ENCODE measurements at regions not wholly inside any gene's neighbourhood (a gene's known extent, or its start where the extent isn't known, plus 50 kb on each side); places are given as distances from the start of the nearest gene placed in this dataset.
A peak's percentile ranks its signal among the peaks of the same experiment; 100 is the strongest.

DNA sequence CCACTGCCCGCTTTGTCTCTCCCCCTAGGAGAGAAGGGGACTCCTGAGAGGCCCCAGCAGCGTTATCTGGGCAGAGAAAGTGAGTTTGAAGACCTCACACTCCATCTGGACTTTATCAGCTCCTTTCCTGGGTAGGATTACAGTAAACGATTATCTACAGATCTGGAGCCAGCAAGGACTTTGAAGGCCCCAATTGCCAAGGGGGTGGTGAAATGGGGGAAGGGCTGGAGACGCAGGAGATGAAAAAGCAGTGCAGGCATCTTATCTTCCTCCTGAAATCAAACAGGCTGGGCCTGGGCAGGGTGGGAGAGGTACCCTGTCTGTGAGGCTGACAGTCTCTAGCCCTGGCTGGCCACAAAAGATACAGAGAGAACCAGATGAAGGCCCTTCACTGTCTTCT lies 105.8 kb upstream of the MSX2 start:
- TF ChIP-seq CEBPB (IDR thresholded peaks at IDR 0.05; ENCODE audit: low read depth) (no peak), TCF7L2 (IDR thresholded peaks at IDR 0.05; ENCODE audit: borderline replicate concordance, extremely low read depth, insufficient read depth, insufficient read length) (peak; percentile 59)
- TF ChIP-seq, protein P1, sequence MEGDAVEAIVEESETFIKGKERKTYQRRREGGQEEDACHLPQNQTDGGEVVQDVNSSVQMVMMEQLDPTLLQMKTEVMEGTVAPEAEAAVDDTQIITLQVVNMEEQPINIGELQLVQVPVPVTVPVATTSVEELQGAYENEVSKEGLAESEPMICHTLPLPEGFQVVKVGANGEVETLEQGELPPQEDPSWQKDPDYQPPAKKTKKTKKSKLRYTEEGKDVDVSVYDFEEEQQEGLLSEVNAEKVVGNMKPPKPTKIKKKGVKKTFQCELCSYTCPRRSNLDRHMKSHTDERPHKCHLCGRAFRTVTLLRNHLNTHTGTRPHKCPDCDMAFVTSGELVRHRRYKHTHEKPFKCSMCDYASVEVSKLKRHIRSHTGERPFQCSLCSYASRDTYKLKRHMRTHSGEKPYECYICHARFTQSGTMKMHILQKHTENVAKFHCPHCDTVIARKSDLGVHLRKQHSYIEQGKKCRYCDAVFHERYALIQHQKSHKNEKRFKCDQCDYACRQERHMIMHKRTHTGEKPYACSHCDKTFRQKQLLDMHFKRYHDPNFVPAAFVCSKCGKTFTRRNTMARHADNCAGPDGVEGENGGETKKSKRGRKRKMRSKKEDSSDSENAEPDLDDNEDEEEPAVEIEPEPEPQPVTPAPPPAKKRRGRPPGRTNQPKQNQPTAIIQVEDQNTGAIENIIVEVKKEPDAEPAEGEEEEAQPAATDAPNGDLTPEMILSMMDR (IDR thresholded peaks at IDR 0.05 in 2 of 3, conservative IDR thresholded peaks at IDR 0.05 in 1 of 3; ENCODE audit: borderline replicate concordance in 1 of 3, insufficient read depth in 1 of 3, low read depth in 2 of 3, low read length in 2 of 3): no peak

All from HCT116 (cell line).